ENCODE measurements at regions not wholly inside any gene's neighbourhood (a gene's known extent, or its start where the extent isn't known, plus 50 kb on each side); places are given as distances from the start of the nearest gene placed in this dataset.
"Not testable (repeated sequence)": the region's sequence is repeated elsewhere in the genome, so short reads cannot be mapped to it uniquely, and the experiment has no call there.

- TF ChIP-seq, protein P1, sequence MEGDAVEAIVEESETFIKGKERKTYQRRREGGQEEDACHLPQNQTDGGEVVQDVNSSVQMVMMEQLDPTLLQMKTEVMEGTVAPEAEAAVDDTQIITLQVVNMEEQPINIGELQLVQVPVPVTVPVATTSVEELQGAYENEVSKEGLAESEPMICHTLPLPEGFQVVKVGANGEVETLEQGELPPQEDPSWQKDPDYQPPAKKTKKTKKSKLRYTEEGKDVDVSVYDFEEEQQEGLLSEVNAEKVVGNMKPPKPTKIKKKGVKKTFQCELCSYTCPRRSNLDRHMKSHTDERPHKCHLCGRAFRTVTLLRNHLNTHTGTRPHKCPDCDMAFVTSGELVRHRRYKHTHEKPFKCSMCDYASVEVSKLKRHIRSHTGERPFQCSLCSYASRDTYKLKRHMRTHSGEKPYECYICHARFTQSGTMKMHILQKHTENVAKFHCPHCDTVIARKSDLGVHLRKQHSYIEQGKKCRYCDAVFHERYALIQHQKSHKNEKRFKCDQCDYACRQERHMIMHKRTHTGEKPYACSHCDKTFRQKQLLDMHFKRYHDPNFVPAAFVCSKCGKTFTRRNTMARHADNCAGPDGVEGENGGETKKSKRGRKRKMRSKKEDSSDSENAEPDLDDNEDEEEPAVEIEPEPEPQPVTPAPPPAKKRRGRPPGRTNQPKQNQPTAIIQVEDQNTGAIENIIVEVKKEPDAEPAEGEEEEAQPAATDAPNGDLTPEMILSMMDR (IDR thresholded peaks at IDR 0.05; ENCODE audit: poor library complexity, severe bottlenecking) = not testable (repeated sequence)
- not testable (repeated sequence) for TF ChIP-seq RAD21 (conservative IDR thresholded peaks at IDR 0.05); EZH2 (IDR thresholded peaks at IDR 0.05; ENCODE audit: borderline replicate concordance, insufficient read depth, low read length, poor library complexity, severe bottlenecking); SMC3 (conservative IDR thresholded peaks at IDR 0.05; ENCODE audit: poor library complexity)
- TF ChIP-seq, protein P2, sequence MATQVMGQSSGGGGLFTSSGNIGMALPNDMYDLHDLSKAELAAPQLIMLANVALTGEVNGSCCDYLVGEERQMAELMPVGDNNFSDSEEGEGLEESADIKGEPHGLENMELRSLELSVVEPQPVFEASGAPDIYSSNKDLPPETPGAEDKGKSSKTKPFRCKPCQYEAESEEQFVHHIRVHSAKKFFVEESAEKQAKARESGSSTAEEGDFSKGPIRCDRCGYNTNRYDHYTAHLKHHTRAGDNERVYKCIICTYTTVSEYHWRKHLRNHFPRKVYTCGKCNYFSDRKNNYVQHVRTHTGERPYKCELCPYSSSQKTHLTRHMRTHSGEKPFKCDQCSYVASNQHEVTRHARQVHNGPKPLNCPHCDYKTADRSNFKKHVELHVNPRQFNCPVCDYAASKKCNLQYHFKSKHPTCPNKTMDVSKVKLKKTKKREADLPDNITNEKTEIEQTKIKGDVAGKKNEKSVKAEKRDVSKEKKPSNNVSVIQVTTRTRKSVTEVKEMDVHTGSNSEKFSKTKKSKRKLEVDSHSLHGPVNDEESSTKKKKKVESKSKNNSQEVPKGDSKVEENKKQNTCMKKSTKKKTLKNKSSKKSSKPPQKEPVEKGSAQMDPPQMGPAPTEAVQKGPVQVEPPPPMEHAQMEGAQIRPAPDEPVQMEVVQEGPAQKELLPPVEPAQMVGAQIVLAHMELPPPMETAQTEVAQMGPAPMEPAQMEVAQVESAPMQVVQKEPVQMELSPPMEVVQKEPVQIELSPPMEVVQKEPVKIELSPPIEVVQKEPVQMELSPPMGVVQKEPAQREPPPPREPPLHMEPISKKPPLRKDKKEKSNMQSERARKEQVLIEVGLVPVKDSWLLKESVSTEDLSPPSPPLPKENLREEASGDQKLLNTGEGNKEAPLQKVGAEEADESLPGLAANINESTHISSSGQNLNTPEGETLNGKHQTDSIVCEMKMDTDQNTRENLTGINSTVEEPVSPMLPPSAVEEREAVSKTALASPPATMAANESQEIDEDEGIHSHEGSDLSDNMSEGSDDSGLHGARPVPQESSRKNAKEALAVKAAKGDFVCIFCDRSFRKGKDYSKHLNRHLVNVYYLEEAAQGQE (IDR thresholded peaks at IDR 0.05; ENCODE audit: borderline replicate concordance) = not testable (repeated sequence)
These were observed 240.8 kb downstream of the FAT3 start for GRCh38 chr11:92465410-92465809.

Measured in neural cell (in vitro differentiated cells).